Panc1 (cell line): ENCODE measurements at regions not wholly inside any gene's neighbourhood (a gene's known extent, or its start where the extent isn't known, plus 50 kb on each side); places are given as distances from the start of the nearest gene placed in this dataset.

ENCODE experiments used
- ATAC-seq: fragments of 200-7000 bp; cut with Tn5 transposase; 2 replicates; pipeline ENCODE4 v1.9.1; 2020; ENCODE audit warnings: mild to moderate bottlenecking, moderate library complexity
- BruUV-seq: library from RNA; stranded (reverse); fragments of 400-500 nt; replicated peaks from 2 replicates; lab custom pipeline; 2021; lab: Mats Ljungman, UMichigan
- CTCF ChIA-PET: fragments of 300-600 bp; sonication (Branson Sonifier 250); formaldehyde crosslinking; loops from one replicate; lab custom pipeline; 2022; ENCODE audit warnings: antibody characterized with exemption; lab: Charles Lee
- POLR2A ChIA-PET: fragments of 300-600 bp; sonication (Branson Sonifier 250); formaldehyde crosslinking; loops from one replicate; lab custom pipeline; 2022; ENCODE audit warnings: antibody characterized with exemption; lab: Charles Lee
- DNase-seq: peaks from one replicate; pipeline ENCODE4 v3.0.0-alpha.2; 2010; ENCODE audit warnings: low read depth, low spot score
- H3K27ac ChIP-seq: 2 replicates; pipeline ENCODE4 v1.5.1; 2011; ENCODE audit warnings: mild to moderate bottlenecking, low read length, inconsistent platforms
- H3K27me3 ChIP-seq: fragments of 200-500 bp; sonication (Bioruptor generic); 2 replicates; pipeline ENCODE4 v1.6.0; 2014; ENCODE audit warnings: low read length, inconsistent platforms; ENCODE audit not compliant: control insufficient read depth, insufficient read depth
- H3K36me3 ChIP-seq: fragments of 200-500 bp; sonication (Bioruptor generic); 2 replicates; pipeline ENCODE4 v1.5.1; 2014; ENCODE audit warnings: inconsistent platforms, mild to moderate bottlenecking, low read length, moderate library complexity; ENCODE audit not compliant: control insufficient read depth, insufficient read depth
- H3K4me1 ChIP-seq: 2 replicates; pipeline ENCODE4 v1.5.1; 2011; ENCODE audit warnings: inconsistent platforms, mild to moderate bottlenecking, low read length, moderate library complexity; ENCODE audit not compliant: control insufficient read depth, insufficient read depth
- H3K4me3 ChIP-seq, 2 experiments: 2 replicates each; pipeline ENCODE4 v1.5.1; 2011 to 2012; ENCODE audit warnings: low read depth in 2 of 2, low read length in 2 of 2, mild to moderate bottlenecking in 2 of 2, inconsistent platforms in 1 of 2, moderate library complexity in 1 of 2
- H3K9me3 ChIP-seq: fragments of 200-500 bp; sonication (Bioruptor generic); 2 replicates; pipeline ENCODE4 v1.5.1; 2014; ENCODE audit warnings: low read depth, mild to moderate bottlenecking, inconsistent platforms, low read length, moderate library complexity; ENCODE audit not compliant: control insufficient read depth, insufficient read depth
- POLR2AphosphoS5 ChIP-seq: IDR thresholded peaks from 2 replicates; pipeline ENCODE4 v1.6.1; 2012; ENCODE audit warnings: mild to moderate bottlenecking, low read depth, low read length, moderate library complexity
- SIN3A ChIP-seq: IDR thresholded peaks from 2 replicates; pipeline ENCODE4 v1.6.1; 2012; ENCODE audit warnings: low read depth, mild to moderate bottlenecking, low read length, moderate library complexity, borderline replicate concordance; ENCODE audit not compliant: insufficient read depth
- TCF7L2 ChIP-seq: IDR thresholded peaks from 2 replicates; pipeline ENCODE4 v1.6.1; 2011; ENCODE audit warnings: mild to moderate bottlenecking, low read depth, low read length, inconsistent platforms
- in situ Hi-C: cut with HindIII; loops from 2 replicates; pipeline ENCODE4 v1.10.0; 2016; ENCODE audit warnings: low sequenced_read_pairs, low pct_unique_long_range_greater_than_20kb
- intact Hi-C: fragments of 100-400 bp; cut with micrococcal nuclease; formaldehyde crosslinking; loops from one replicate; pipeline ENCODE4 v1.10.0; 2022; ENCODE audit not compliant: unreplicated experiment
- TF ChIP-seq, protein P1 (sequence below): fragments of 450-650 bp; IDR thresholded peaks from 2 replicates; pipeline ENCODE4 v1.5.1; 2017; ENCODE audit warnings: mild to moderate bottlenecking
- TF ChIP-seq, protein P2 (sequence below), 2 experiments: IDR thresholded peaks; 2 replicates each; pipeline ENCODE4 v1.6.1; 2011 to 2012; ENCODE audit warnings: low read depth in 2 of 2, control low read depth in 1 of 2, low read length in 1 of 2, mild to moderate bottlenecking in 1 of 2, moderate library complexity in 1 of 2; ENCODE audit not compliant: insufficient read depth in 1 of 2

DNA sequence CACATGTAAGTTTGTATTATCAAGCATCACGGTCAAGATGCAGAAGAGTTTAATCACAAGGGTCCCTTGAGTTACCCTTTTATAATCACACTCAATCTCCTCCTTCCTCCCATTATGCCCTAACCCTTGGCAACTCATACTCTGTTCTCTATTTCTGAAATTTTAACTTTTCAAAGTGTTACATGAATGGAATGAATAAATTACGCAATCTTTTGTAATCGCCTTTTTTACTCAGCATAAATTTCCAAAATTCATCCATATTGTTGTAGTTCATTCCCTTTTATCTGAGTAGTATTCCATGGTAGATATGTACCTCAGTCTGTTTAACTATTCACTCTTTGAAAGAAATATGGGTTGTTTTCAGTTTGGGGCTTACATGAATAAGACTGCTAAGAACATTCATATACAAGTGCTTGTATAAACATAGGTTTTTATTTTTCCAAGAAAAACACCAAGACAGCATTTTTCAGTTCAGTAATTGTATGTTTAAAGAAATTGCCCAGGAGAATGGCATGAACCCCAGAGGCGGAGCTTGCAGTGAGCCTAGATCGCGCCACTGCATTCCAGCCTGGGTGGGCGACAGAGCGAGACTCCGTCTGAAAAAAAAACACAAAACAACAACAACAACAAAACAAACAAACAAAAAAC lies 430.9 kb upstream of the KCNH7 start:
- Histone ChIP-seq H3K4me1 (no peaks in the 10 kb centered on the region), H3K36me3 (no peaks in the 10 kb centered on the region), H3K27me3 (no peaks in the 10 kb centered on the region), H3K9me3 (peaks cover 8% of the 10 kb centered on the region; the same call in 1 of the 2 replicates), H3K4me3 (no peak overlapping the region), H3K27ac (no peak overlapping the region)
- DNase-seq (no peak), ATAC-seq (no peak)
- POLR2A ChIA-PET: no interaction called here
- BruUV-seq: no TSS peak
- in situ Hi-C loops (no loop called here), intact Hi-C loops (no loop called here)
- no peak for TF ChIP-seq SIN3A
- no peak for TF ChIP-seq POLR2AphosphoS5
- TF ChIP-seq, protein P1, sequence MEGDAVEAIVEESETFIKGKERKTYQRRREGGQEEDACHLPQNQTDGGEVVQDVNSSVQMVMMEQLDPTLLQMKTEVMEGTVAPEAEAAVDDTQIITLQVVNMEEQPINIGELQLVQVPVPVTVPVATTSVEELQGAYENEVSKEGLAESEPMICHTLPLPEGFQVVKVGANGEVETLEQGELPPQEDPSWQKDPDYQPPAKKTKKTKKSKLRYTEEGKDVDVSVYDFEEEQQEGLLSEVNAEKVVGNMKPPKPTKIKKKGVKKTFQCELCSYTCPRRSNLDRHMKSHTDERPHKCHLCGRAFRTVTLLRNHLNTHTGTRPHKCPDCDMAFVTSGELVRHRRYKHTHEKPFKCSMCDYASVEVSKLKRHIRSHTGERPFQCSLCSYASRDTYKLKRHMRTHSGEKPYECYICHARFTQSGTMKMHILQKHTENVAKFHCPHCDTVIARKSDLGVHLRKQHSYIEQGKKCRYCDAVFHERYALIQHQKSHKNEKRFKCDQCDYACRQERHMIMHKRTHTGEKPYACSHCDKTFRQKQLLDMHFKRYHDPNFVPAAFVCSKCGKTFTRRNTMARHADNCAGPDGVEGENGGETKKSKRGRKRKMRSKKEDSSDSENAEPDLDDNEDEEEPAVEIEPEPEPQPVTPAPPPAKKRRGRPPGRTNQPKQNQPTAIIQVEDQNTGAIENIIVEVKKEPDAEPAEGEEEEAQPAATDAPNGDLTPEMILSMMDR: no peak
- CTCF ChIA-PET: no interaction called here

DNA sequence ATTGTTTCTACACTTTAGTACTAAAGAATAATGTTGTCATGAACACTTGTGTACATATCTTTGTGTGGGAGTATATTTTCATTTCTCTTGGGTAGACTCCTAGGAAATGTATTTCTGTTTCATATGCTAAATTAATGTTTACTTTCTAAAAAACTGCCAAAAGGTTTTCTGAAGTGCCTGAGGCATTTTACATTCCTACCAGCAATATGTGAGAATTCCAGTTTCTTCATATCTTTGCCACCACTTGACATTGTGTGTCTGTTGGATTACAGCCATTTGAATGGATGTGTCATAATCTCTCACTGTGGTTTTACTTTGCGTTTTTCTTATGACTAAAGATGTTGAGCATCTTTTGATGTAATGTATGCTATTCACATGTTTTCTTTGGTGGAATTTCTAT lies 428.2 kb upstream of the KCNH7 start:
- ChIA-PET POLR2A (no interaction called here), CTCF (no interaction called here)
- ATAC-seq (no peak), DNase-seq (peak; percentile 20)
- in situ Hi-C loops (no loop called here), intact Hi-C loops (no loop called here)
- Histone ChIP-seq H3K4me3 (no peak overlapping the region), H3K4me1 (no peaks in the 10 kb centered on the region), H3K9me3 (no peaks in the 10 kb centered on the region), H3K27ac (no peak overlapping the region), H3K27me3 (no peaks in the 10 kb centered on the region), H3K36me3 (no peaks in the 10 kb centered on the region)
- BruUV-seq: no TSS peak
- no peak for TF ChIP-seq TCF7L2
- no peak for TF ChIP-seq POLR2AphosphoS5
- TF ChIP-seq, protein P1: no peak
- TF ChIP-seq, protein P2, sequence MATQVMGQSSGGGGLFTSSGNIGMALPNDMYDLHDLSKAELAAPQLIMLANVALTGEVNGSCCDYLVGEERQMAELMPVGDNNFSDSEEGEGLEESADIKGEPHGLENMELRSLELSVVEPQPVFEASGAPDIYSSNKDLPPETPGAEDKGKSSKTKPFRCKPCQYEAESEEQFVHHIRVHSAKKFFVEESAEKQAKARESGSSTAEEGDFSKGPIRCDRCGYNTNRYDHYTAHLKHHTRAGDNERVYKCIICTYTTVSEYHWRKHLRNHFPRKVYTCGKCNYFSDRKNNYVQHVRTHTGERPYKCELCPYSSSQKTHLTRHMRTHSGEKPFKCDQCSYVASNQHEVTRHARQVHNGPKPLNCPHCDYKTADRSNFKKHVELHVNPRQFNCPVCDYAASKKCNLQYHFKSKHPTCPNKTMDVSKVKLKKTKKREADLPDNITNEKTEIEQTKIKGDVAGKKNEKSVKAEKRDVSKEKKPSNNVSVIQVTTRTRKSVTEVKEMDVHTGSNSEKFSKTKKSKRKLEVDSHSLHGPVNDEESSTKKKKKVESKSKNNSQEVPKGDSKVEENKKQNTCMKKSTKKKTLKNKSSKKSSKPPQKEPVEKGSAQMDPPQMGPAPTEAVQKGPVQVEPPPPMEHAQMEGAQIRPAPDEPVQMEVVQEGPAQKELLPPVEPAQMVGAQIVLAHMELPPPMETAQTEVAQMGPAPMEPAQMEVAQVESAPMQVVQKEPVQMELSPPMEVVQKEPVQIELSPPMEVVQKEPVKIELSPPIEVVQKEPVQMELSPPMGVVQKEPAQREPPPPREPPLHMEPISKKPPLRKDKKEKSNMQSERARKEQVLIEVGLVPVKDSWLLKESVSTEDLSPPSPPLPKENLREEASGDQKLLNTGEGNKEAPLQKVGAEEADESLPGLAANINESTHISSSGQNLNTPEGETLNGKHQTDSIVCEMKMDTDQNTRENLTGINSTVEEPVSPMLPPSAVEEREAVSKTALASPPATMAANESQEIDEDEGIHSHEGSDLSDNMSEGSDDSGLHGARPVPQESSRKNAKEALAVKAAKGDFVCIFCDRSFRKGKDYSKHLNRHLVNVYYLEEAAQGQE (IDR thresholded peaks at IDR 0.05; ENCODE audit: insufficient read depth in 1 of 2, low read depth in 2 of 2, low read length in 1 of 2): no peak
- no peak for TF ChIP-seq SIN3A
